BLaER1 (cell line): ENCODE measurements at regions not wholly inside any gene's neighbourhood (a gene's known extent, or its start where the extent isn't known, plus 50 kb on each side); places are given as distances from the start of the nearest gene placed in this dataset.

Experiments
- H3K27ac ChIP-seq: shearing (Covaris generic); formaldehyde crosslinking; 2 replicates; pipeline ENCODE4 v1.8.1; 2022
- H3K27me3 ChIP-seq: shearing (Covaris generic); formaldehyde crosslinking; 2 replicates; pipeline ENCODE4 v1.8.1; 2022
- H3K36me3 ChIP-seq: shearing (Covaris generic); formaldehyde crosslinking; 2 replicates; pipeline ENCODE4 v1.8.1; 2022
- H3K4me1 ChIP-seq: shearing (Covaris generic); formaldehyde crosslinking; 2 replicates; pipeline ENCODE4 v1.8.1; 2022
- H3K4me2 ChIP-seq: shearing (Covaris generic); formaldehyde crosslinking; 2 replicates; pipeline ENCODE4 v1.8.1; 2022
- H3K4me3 ChIP-seq: shearing (Covaris generic); formaldehyde crosslinking; 2 replicates; pipeline ENCODE4 v1.8.1; 2022
- H3K9ac ChIP-seq: shearing (Covaris generic); formaldehyde crosslinking; 2 replicates; pipeline ENCODE4 v1.8.1; 2022
- H3K9me3 ChIP-seq: shearing (Covaris generic); formaldehyde crosslinking; 2 replicates; pipeline ENCODE4 v1.8.1; 2022
- H4K20me1 ChIP-seq: shearing (Covaris generic); formaldehyde crosslinking; 2 replicates; pipeline ENCODE4 v1.8.1; 2022
- Cebpa-rat ChIP-seq: shearing (Covaris generic); IDR thresholded peaks from 2 replicates; pipeline ENCODE4 v1.8.1; 2022

GRCh38 chr4:185994750-185995149, 74.2 kb upstream of the TLR3 start:
- H4K20me1 ChIP-seq, result no peaks in the 10 kb centered on the region
- no peaks in the 10 kb centered on the region for H3K9me3 ChIP-seq
- no peaks in the 10 kb centered on the region for H3K4me1 ChIP-seq
- no peak overlapping the region for H3K4me3 ChIP-seq
- TF ChIP-seq Cebpa-rat, result no peak
- H3K36me3 ChIP-seq, result no peaks in the 10 kb centered on the region
- no peaks in the 10 kb centered on the region for H3K27me3 ChIP-seq
- H3K27ac ChIP-seq, result no peak overlapping the region
- H3K9ac ChIP-seq, result no peak overlapping the region
- no peak overlapping the region for H3K4me2 ChIP-seq

- Histone ChIP-seq H3K27me3 (no peaks in the 10 kb centered on the region), H3K9me3 (no peaks in the 10 kb centered on the region), H3K4me3 (no peak overlapping the region), H3K36me3 (no peaks in the 10 kb centered on the region), H3K9ac (no peak overlapping the region), H3K4me1 (no peaks in the 10 kb centered on the region), H3K4me2 (no peak overlapping the region), H4K20me1 (no peaks in the 10 kb centered on the region), H3K27ac (no peak overlapping the region)
- no peak for TF ChIP-seq Cebpa-rat
Observed at GRCh38 chr4:185995665-185996064, 73.3 kb upstream of the TLR3 start.

- Histone ChIP-seq H3K9me3 (no peaks in the 10 kb centered on the region), H3K9ac (no peak overlapping the region), H3K27ac (no peak overlapping the region), H3K36me3 (no peaks in the 10 kb centered on the region), H3K27me3 (no peaks in the 10 kb centered on the region), H3K4me2 (no peak overlapping the region), H3K4me1 (no peaks in the 10 kb centered on the region), H4K20me1 (no peaks in the 10 kb centered on the region), H3K4me3 (no peak overlapping the region)
- no peak for TF ChIP-seq Cebpa-rat
Observed at GRCh38 chr4:185997296-185997695, 71.7 kb upstream of the TLR3 start.

- H3K27me3 ChIP-seq, result no peaks in the 10 kb centered on the region
- H3K9me3 ChIP-seq, result no peaks in the 10 kb centered on the region
- H4K20me1 ChIP-seq, result no peaks in the 10 kb centered on the region
- TF ChIP-seq Cebpa-rat, result no peak
- H3K27ac ChIP-seq, result no peak overlapping the region
- H3K9ac ChIP-seq, result no peak overlapping the region
- H3K36me3 ChIP-seq, result no peaks in the 10 kb centered on the region
- H3K4me1 ChIP-seq, result no peaks in the 10 kb centered on the region
- H3K4me3 ChIP-seq, result no peak overlapping the region
- H3K4me2 ChIP-seq, result no peak overlapping the region
Observed at GRCh38 chr4:185998791-185999190, 70.2 kb upstream of the TLR3 start.

GRCh38 chr4:185999207-185999606, 69.7 kb upstream of the TLR3 start:
- H3K27me3 ChIP-seq, result no peaks in the 10 kb centered on the region
- no peak overlapping the region for H3K27ac ChIP-seq
- no peak overlapping the region for H3K4me3 ChIP-seq
- H4K20me1 ChIP-seq, result no peaks in the 10 kb centered on the region
- no peak overlapping the region for H3K4me2 ChIP-seq
- H3K9me3 ChIP-seq, result no peaks in the 10 kb centered on the region
- H3K9ac ChIP-seq, result no peak overlapping the region
- TF ChIP-seq Cebpa-rat, result no peak
- no peaks in the 10 kb centered on the region for H3K36me3 ChIP-seq
- H3K4me1 ChIP-seq, result no peaks in the 10 kb centered on the region

GRCh38 chr4:186002853-186003252, 66.1 kb upstream of the TLR3 start:
- Histone ChIP-seq H3K4me3 (no peak overlapping the region), H4K20me1 (no peaks in the 10 kb centered on the region), H3K9me3 (no peaks in the 10 kb centered on the region), H3K4me2 (no peak overlapping the region), H3K27ac (no peak overlapping the region), H3K27me3 (no peaks in the 10 kb centered on the region), H3K36me3 (no peaks in the 10 kb centered on the region), H3K4me1 (no peaks in the 10 kb centered on the region), H3K9ac (no peak overlapping the region)
- TF ChIP-seq Cebpa-rat, result no peak

GRCh38 chr4:186003746-186004145, 65.2 kb upstream of the TLR3 start:
- H4K20me1 ChIP-seq, result no peaks in the 10 kb centered on the region
- no peaks in the 10 kb centered on the region for H3K36me3 ChIP-seq
- H3K4me2 ChIP-seq, result no peak overlapping the region
- H3K4me1 ChIP-seq, result no peaks in the 10 kb centered on the region
- no peak overlapping the region for H3K9ac ChIP-seq
- H3K27ac ChIP-seq, result no peak overlapping the region
- no peak overlapping the region for H3K4me3 ChIP-seq
- H3K9me3 ChIP-seq, result no peaks in the 10 kb centered on the region
- no peaks in the 10 kb centered on the region for H3K27me3 ChIP-seq
- no peak for TF ChIP-seq Cebpa-rat

GRCh38 chr4:186008057-186008456, 60.9 kb upstream of the TLR3 start:
- Histone ChIP-seq H3K4me1 (no peaks in the 10 kb centered on the region), H3K4me3 (no peak overlapping the region), H3K9ac (no peak overlapping the region), H3K27ac (no peak overlapping the region), H3K9me3 (no peaks in the 10 kb centered on the region), H3K4me2 (no peak overlapping the region), H4K20me1 (no peaks in the 10 kb centered on the region), H3K27me3 (no peaks in the 10 kb centered on the region), H3K36me3 (no peaks in the 10 kb centered on the region)
- TF ChIP-seq Cebpa-rat, result no peak

GRCh38 chr4:186009976-186010375, 59.0 kb upstream of the TLR3 start:
- H3K4me3 ChIP-seq, result no peak overlapping the region
- no peak overlapping the region for H3K9ac ChIP-seq
- H3K9me3 ChIP-seq, result no peaks in the 10 kb centered on the region
- no peaks in the 10 kb centered on the region for H3K27me3 ChIP-seq
- no peaks in the 10 kb centered on the region for H3K4me1 ChIP-seq
- H3K36me3 ChIP-seq, result no peaks in the 10 kb centered on the region
- H4K20me1 ChIP-seq, result no peaks in the 10 kb centered on the region
- no peak for TF ChIP-seq Cebpa-rat
- H3K4me2 ChIP-seq, result no peak overlapping the region
- no peak overlapping the region for H3K27ac ChIP-seq

- no peak overlapping the region for H3K4me2 ChIP-seq
- no peak overlapping the region for H3K9ac ChIP-seq
- H4K20me1 ChIP-seq, result no peaks in the 10 kb centered on the region
- H3K27ac ChIP-seq, result no peak overlapping the region
- no peaks in the 10 kb centered on the region for H3K9me3 ChIP-seq
- no peak for TF ChIP-seq Cebpa-rat
- no peak overlapping the region for H3K4me3 ChIP-seq
- H3K4me1 ChIP-seq, result no peaks in the 10 kb centered on the region
- H3K36me3 ChIP-seq, result no peaks in the 10 kb centered on the region
- no peaks in the 10 kb centered on the region for H3K27me3 ChIP-seq
Observed at GRCh38 chr4:186010821-186011220, 58.1 kb upstream of the TLR3 start.

- no peaks in the 10 kb centered on the region for H3K9me3 ChIP-seq
- no peak overlapping the region for H3K9ac ChIP-seq
- TF ChIP-seq Cebpa-rat, result no peak
- H3K4me3 ChIP-seq, result no peak overlapping the region
- no peaks in the 10 kb centered on the region for H3K4me1 ChIP-seq
- no peak overlapping the region for H3K27ac ChIP-seq
- no peaks in the 10 kb centered on the region for H3K36me3 ChIP-seq
- H3K27me3 ChIP-seq, result no peaks in the 10 kb centered on the region
- H4K20me1 ChIP-seq, result no peaks in the 10 kb centered on the region
- no peak overlapping the region for H3K4me2 ChIP-seq
Observed at GRCh38 chr4:186012071-186012470, 56.9 kb upstream of the TLR3 start.
